NT2/D1 (cell line): ENCODE measurements at regions not wholly inside any gene's neighbourhood (a gene's known extent, or its start where the extent isn't known, plus 50 kb on each side); places are given as distances from the start of the nearest gene placed in this dataset.

Source experiments
- SUZ12 ChIP-seq: IDR thresholded peaks from 2 replicates; pipeline ENCODE4 v1.6.1; 2011; ENCODE audit not compliant: insufficient read length, insufficient read depth; ENCODE audit errors: extremely low read depth
- ZNF274 ChIP-seq: IDR thresholded peaks from 2 replicates; pipeline ENCODE4 v1.6.1; 2011; ENCODE audit warnings: mild to moderate bottlenecking, low read depth, low read length

GRCh38 chr5:109936996-109937395 lies 247.3 kb downstream of the MAN2A1 start:
- TF ChIP-seq SUZ12 (no peak), ZNF274 (no peak)
